Thyroid gland (tissue), 4 donors: ENCODE measurements at regions not wholly inside any gene's neighbourhood (a gene's known extent, or its start where the extent isn't known, plus 50 kb on each side); places are given as distances from the start of the nearest gene placed in this dataset.

Experiments used
- DNase-seq, 2 donors: peaks; one replicate each; pipeline ENCODE4 v3.0.0-alpha.2; 2019
- H3K27ac ChIP-seq, 3 donors: fragments of 200-600 bp; sonication (generic); 1 replicate in 2 of 3; 2 replicates in 1 of 3; pipeline ENCODE4 v1.5.1; 2016 to 2019; ENCODE audit warnings: mild to moderate bottlenecking in 1 of 3, moderate library complexity in 1 of 3
- H3K27me3 ChIP-seq: fragments of 200-600 bp; sonication (generic); one replicate; pipeline ENCODE4 v1.5.1; 2019
- H3K36me3 ChIP-seq, 2 donors: fragments of 200-600 bp; sonication (generic); one replicate each; pipeline ENCODE4 v1.5.1; 2016 to 2019
- H3K4me1 ChIP-seq, 2 donors: fragments of 200-600 bp; sonication (generic); one replicate each; pipeline ENCODE4 v1.5.1; 2017 to 2019
- H3K4me3 ChIP-seq, 3 donors: fragments of 200-600 bp; sonication (generic); replicated peaks in 1 of 3; 1 replicate in 2 of 3; 2 replicates in 1 of 3; pipeline ENCODE4 v1.5.1; 2016; ENCODE audit warnings: mild to moderate bottlenecking in 1 of 3
- H3K9me3 ChIP-seq: fragments of 200-600 bp; sonication (generic); one replicate; pipeline ENCODE4 v1.5.1; 2017
- CTCF ChIP-seq, 6 experiments: fragments of 200-600 bp in 3 of 6; fragments of 450-650 bp in 3 of 6; sonication (generic) in 3 of 6; IDR thresholded peaks; one replicate each; pipeline ENCODE4 v1.5.1; 2016 to 2019; ENCODE audit warnings: antibody characterized with exemption in 6 of 6, mild to moderate bottlenecking in 2 of 6, inconsistent platforms in 1 of 6, moderate library complexity in 1 of 6
- POLR2A ChIP-seq, 2 donors: fragments of 450-650 bp; IDR thresholded peaks; one replicate each; pipeline ENCODE4 v1.6.1; 2017; ENCODE audit warnings: antibody characterized with exemption in 2 of 2, mild to moderate bottlenecking in 2 of 2, moderate library complexity in 1 of 2
- WGBS, 2 donors: methylation state at CpG; one replicate each; pipeline ENCODE4 v1.1.5; 2017; 5-methylcytosine and 5-hydroxymethylcytosine counted together
- intact Hi-C: fragments of 100-400 bp; cut with DNase I; formaldehyde crosslinking; loops from one replicate; pipeline ENCODE4 v1.15.1; 2023

- Histone ChIP-seq H3K4me3 (no peak overlapping the region), H3K36me3 (no peaks in the 10 kb centered on the region), H3K9me3 (no peaks in the 10 kb centered on the region), H3K27ac (no peak overlapping the region), H3K27me3 (no peaks in the 10 kb centered on the region), H3K4me1 (peaks cover 24 to 27% of the 10 kb centered on the region in 2 donors)
- TF ChIP-seq POLR2A (IDR thresholded peaks at IDR 0.05) (no peak), CTCF (IDR thresholded peaks at IDR 0.05) (no peak)
- no peak for DNase-seq
- intact Hi-C loops = no loop called here
- WGBS, 2 donors = 89 to 93% methylated on average over 14 to 16 of the region's 16 CpGs
Observed at GRCh38 chr2:45256867-45257641, 247.8 kb upstream of the SIX2 start.

- peaks cover 24 to 27% of the 10 kb centered on the region in 2 donors for H3K4me1 ChIP-seq
- intact Hi-C loops = no loop called here
- WGBS, 2 donors = 60 to 64% methylated on average over 7 of the region's 7 CpGs
Observed at GRCh38 chr2:45256173-45256866, 247.1 kb upstream of the SIX2 start.

GRCh38 chr2:45255563-45255962 lies 246.3 kb upstream of the SIX2 start:
- intact Hi-C loops = no loop called here
- H3K4me3 ChIP-seq = no peak overlapping the region
- peaks cover 24 to 27% of the 10 kb centered on the region in 2 donors for H3K4me1 ChIP-seq
- 83 to 88% methylated on average over 3 of the region's 3 CpGs for WGBS, 2 donors
- no peak overlapping the region for H3K27ac ChIP-seq
- H3K36me3 ChIP-seq = no peaks in the 10 kb centered on the region
- no peak for DNase-seq
- no peaks in the 10 kb centered on the region for H3K27me3 ChIP-seq
- no peak for TF ChIP-seq CTCF (IDR thresholded peaks at IDR 0.05)
- H3K9me3 ChIP-seq = no peaks in the 10 kb centered on the region

More at GRCh38 chr2:45256173-45256866, 247.1 kb upstream of the SIX2 start:
- Histone ChIP-seq H3K9me3 (no peaks in the 10 kb centered on the region), H3K4me3 (no peak overlapping the region), H3K27me3 (no peaks in the 10 kb centered on the region), H3K27ac (no peak overlapping the region), H3K36me3 (no peaks in the 10 kb centered on the region)
- peak; percentile 27 to 67 for DNase-seq
- no peak for TF ChIP-seq CTCF (IDR thresholded peaks at IDR 0.05)
- TF ChIP-seq POLR2A (IDR thresholded peaks at IDR 0.05) = no peak

GRCh38 chr2:45254025-45254424 lies 244.8 kb upstream of the SIX2 start:
- no peaks in the 10 kb centered on the region for H3K36me3 ChIP-seq
- no peaks in the 10 kb centered on the region for H3K27me3 ChIP-seq
- 84 to 89% methylated on average over 9 of the region's 9 CpGs for WGBS, 2 donors
- no peak for DNase-seq
- H3K4me1 ChIP-seq = peaks cover 10 to 13% of the 10 kb centered on the region in 2 donors
- no peak overlapping the region for H3K4me3 ChIP-seq
- intact Hi-C loops = no loop called here
- TF ChIP-seq POLR2A (IDR thresholded peaks at IDR 0.05) = no peak
- no peak for TF ChIP-seq CTCF (IDR thresholded peaks at IDR 0.05)
- H3K9me3 ChIP-seq = no peaks in the 10 kb centered on the region
- H3K27ac ChIP-seq = no peak overlapping the region

GRCh38 chr2:45253151-45253550 lies 243.9 kb upstream of the SIX2 start:
- no peak for DNase-seq
- WGBS, 2 donors = 84 to 92% methylated on average over 3 of the region's 3 CpGs
- Histone ChIP-seq H3K36me3 (no peaks in the 10 kb centered on the region), H3K9me3 (no peaks in the 10 kb centered on the region), H3K27ac (no peak overlapping the region), H3K4me1 (peaks cover 3 to 7% of the 10 kb centered on the region in 2 donors), H3K27me3 (no peaks in the 10 kb centered on the region), H3K4me3 (no peak overlapping the region)
- intact Hi-C loops = no loop called here
- no peak for TF ChIP-seq CTCF (IDR thresholded peaks at IDR 0.05)
- no peak for TF ChIP-seq POLR2A (IDR thresholded peaks at IDR 0.05)
